HFFc6 (cell line): ENCODE measurements at regions not wholly inside any gene's neighbourhood (a gene's known extent, or its start where the extent isn't known, plus 50 kb on each side); places are given as distances from the start of the nearest gene placed in this dataset.

Source experiments
- DNase-seq: peaks from one replicate; pipeline ENCODE4 v3.0.0-alpha.2; 2018
- H3K27ac Mint-ChIP-seq: 2 replicates; pipeline ENCODE4 v1.8.0; 2020; ENCODE audit warnings: mild to moderate bottlenecking, mixed read lengths
- H3K27me3 Mint-ChIP-seq: 2 replicates; pipeline ENCODE4 v1.8.0; 2021; ENCODE audit warnings: mild to moderate bottlenecking, moderate library complexity, mixed read lengths; ENCODE audit not compliant: insufficient read depth
- H3K36me3 Mint-ChIP-seq: 2 replicates; pipeline ENCODE4 v1.8.0; 2021; ENCODE audit warnings: low read depth, mixed read lengths
- H3K4me1 Mint-ChIP-seq: 2 replicates; pipeline ENCODE4 v1.8.0; 2020; ENCODE audit warnings: low read depth, mixed read lengths
- H3K4me3 Mint-ChIP-seq: 2 replicates; pipeline ENCODE4 v1.8.0; 2020; ENCODE audit warnings: mild to moderate bottlenecking, moderate library complexity, mixed read lengths
- H3K9me3 Mint-ChIP-seq: 2 replicates; pipeline ENCODE4 v1.8.0; 2020; ENCODE audit warnings: mild to moderate bottlenecking, mixed read lengths
- TF ChIP-seq, protein P1 (sequence below): fragments of 200-600 bp; sonication (generic); IDR thresholded peaks from 2 replicates; pipeline ENCODE4 v1.5.0; 2021; ENCODE audit warnings: antibody characterized with exemption, mild to moderate bottlenecking

GRCh38 chr10:55272886-55273285, 471.9 kb upstream of the PCDH15 start:
- Mint-ChIP-seq H3K4me1 (no peaks in the 10 kb centered on the region), H3K9me3 (peaks cover 23% of the 10 kb centered on the region), H3K4me3 (no peak overlapping the region), H3K36me3 (no peaks in the 10 kb centered on the region), H3K27me3 (no peaks in the 10 kb centered on the region), H3K27ac (no peak overlapping the region)
- TF ChIP-seq, protein P1, sequence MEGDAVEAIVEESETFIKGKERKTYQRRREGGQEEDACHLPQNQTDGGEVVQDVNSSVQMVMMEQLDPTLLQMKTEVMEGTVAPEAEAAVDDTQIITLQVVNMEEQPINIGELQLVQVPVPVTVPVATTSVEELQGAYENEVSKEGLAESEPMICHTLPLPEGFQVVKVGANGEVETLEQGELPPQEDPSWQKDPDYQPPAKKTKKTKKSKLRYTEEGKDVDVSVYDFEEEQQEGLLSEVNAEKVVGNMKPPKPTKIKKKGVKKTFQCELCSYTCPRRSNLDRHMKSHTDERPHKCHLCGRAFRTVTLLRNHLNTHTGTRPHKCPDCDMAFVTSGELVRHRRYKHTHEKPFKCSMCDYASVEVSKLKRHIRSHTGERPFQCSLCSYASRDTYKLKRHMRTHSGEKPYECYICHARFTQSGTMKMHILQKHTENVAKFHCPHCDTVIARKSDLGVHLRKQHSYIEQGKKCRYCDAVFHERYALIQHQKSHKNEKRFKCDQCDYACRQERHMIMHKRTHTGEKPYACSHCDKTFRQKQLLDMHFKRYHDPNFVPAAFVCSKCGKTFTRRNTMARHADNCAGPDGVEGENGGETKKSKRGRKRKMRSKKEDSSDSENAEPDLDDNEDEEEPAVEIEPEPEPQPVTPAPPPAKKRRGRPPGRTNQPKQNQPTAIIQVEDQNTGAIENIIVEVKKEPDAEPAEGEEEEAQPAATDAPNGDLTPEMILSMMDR: no peak
- no peak for DNase-seq

DNA sequence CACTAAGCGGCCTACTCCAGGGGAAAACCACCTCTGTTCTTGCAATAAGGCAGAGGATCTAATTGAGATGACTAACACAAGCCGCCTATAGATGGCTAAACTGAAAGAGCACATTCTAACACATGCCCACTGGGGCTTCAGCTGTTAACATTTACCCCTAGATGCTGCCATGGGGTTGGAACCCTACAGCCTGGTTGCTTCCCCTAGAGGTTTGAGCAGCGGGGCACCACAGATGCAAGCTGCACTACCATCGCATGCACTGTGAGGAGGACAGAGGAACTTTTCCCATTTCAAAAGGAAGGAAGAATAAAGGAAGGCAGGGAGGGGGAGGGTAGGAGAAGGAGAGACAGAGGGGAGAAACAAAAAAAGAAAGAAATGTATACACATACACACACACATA, 465.8 kb upstream of the PCDH15 start:
- no peak overlapping the region for H3K27ac Mint-ChIP-seq
- TF ChIP-seq, protein P1: no peak
- H3K9me3 Mint-ChIP-seq: peaks cover 36% of the 10 kb centered on the region
- no peak for DNase-seq
- no peaks in the 10 kb centered on the region for H3K4me1 Mint-ChIP-seq
- no peaks in the 10 kb centered on the region for H3K36me3 Mint-ChIP-seq
- no peak overlapping the region for H3K4me3 Mint-ChIP-seq
- no peaks in the 10 kb centered on the region for H3K27me3 Mint-ChIP-seq

DNA sequence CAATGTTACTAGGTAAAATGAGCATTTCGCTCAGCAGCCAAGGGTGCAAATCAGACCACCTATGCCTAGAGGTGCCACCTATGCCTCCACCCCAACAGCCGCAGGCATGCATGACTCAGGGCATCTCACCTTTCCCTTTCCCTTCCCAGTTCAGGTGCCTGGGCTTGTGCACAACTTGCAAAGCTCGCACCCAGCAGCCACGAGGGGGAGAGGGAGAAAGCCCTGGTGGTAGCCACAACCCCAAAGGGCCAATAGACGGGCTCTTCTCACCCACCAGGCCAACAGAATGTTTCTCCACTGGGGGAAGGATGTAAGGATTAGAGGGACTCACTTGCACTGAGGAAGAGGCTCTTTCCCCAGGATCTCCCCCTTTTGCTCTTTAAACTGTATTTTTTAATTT, 462.3 kb upstream of the PCDH15 start:
- no peak overlapping the region for H3K4me3 Mint-ChIP-seq
- H3K27me3 Mint-ChIP-seq: no peaks in the 10 kb centered on the region
- TF ChIP-seq, protein P1: no peak
- no peaks in the 10 kb centered on the region for H3K4me1 Mint-ChIP-seq
- DNase-seq: no peak
- no peaks in the 10 kb centered on the region for H3K36me3 Mint-ChIP-seq
- peaks cover 36% of the 10 kb centered on the region for H3K9me3 Mint-ChIP-seq
- H3K27ac Mint-ChIP-seq: no peak overlapping the region

- no peaks in the 10 kb centered on the region for H3K27me3 Mint-ChIP-seq
- TF ChIP-seq, protein P1: no peak
- no peak for DNase-seq
- H3K4me1 Mint-ChIP-seq: no peaks in the 10 kb centered on the region
- no peak overlapping the region for H3K4me3 Mint-ChIP-seq
- H3K27ac Mint-ChIP-seq: no peak overlapping the region
- no peaks in the 10 kb centered on the region for H3K36me3 Mint-ChIP-seq
- H3K9me3 Mint-ChIP-seq: peaks cover 34% of the 10 kb centered on the region; the same call in 1 of the 2 replicates
Measured at GRCh38 chr10:55242544-55242943, 441.5 kb upstream of the PCDH15 start.

GRCh38 chr10:55237462-55237861, 436.4 kb upstream of the PCDH15 start:
- H3K9me3 Mint-ChIP-seq: peaks cover 8% of the 10 kb centered on the region; the same call in 1 of the 2 replicates
- no peaks in the 10 kb centered on the region for H3K27me3 Mint-ChIP-seq

More at GRCh38 chr10:55237462-55237861, 436.4 kb upstream of the PCDH15 start:
- TF ChIP-seq, protein P1: no peak
- Mint-ChIP-seq H3K27ac (no peak overlapping the region), H3K36me3 (no peaks in the 10 kb centered on the region), H3K4me1 (no peaks in the 10 kb centered on the region), H3K4me3 (no peak overlapping the region)
- no peak for DNase-seq
